ENCODE measurements at regions not wholly inside any gene's neighbourhood (a gene's known extent, or its start where the extent isn't known, plus 50 kb on each side); places are given as distances from the start of the nearest gene placed in this dataset.

- no peaks in the 10 kb centered on the region for H3K27me3 ChIP-seq
- no peak overlapping the region for H3K9ac ChIP-seq (ENCODE audit: low read depth in 2 of 2, low read length in 2 of 2)
- TF ChIP-seq CTCF (IDR thresholded peaks at IDR 0.05): no peak
- no peak overlapping the region for H3K4me3 ChIP-seq
- H3K9me3 ChIP-seq: no peaks in the 10 kb centered on the region
- H3K4me1 ChIP-seq: no peaks in the 10 kb centered on the region
- DNase-seq: no peak
- no peak overlapping the region for H3K27ac ChIP-seq
- H3K36me3 ChIP-seq: no peaks in the 10 kb centered on the region
- intact Hi-C loops (cut with DNase I): no loop called here
Observed at GRCh38 chr14:76322594-76323220, 53.2 kb upstream of the ESRRB start.

GRCh38 chr14:76323331-76324050, 52.4 kb upstream of the ESRRB start:
- DNase-seq: no peak

GRCh38 chr14:76324133-76324532, 51.8 kb upstream of the ESRRB start:
- Histone ChIP-seq H3K27ac (no peak overlapping the region), H3K4me1 (no peaks in the 10 kb centered on the region), H3K4me3 (no peak overlapping the region), H3K27me3 (no peaks in the 10 kb centered on the region), H3K9ac (ENCODE audit: low read depth in 2 of 2, low read length in 2 of 2) (no peak overlapping the region), H3K36me3 (no peaks in the 10 kb centered on the region), H3K9me3 (no peaks in the 10 kb centered on the region)
- TF ChIP-seq CTCF (IDR thresholded peaks at IDR 0.05): no peak
- no peak for DNase-seq
- intact Hi-C loops (cut with DNase I): no loop called here

More at GRCh38 chr14:76323331-76324050, 52.4 kb upstream of the ESRRB start:
- intact Hi-C loops (cut with DNase I): no loop called here
- Histone ChIP-seq H3K27me3 (no peaks in the 10 kb centered on the region), H3K4me1 (no peaks in the 10 kb centered on the region), H3K4me3 (no peak overlapping the region), H3K27ac (no peak overlapping the region), H3K9ac (ENCODE audit: low read depth in 2 of 2, low read length in 2 of 2) (no peak overlapping the region), H3K36me3 (no peaks in the 10 kb centered on the region), H3K9me3 (no peaks in the 10 kb centered on the region)
- TF ChIP-seq CTCF (IDR thresholded peaks at IDR 0.05): no peak

Data from colonic mucosa (tissue), 4 donors.